ENCODE measurements at regions not wholly inside any gene's neighbourhood (a gene's known extent, or its start where the extent isn't known, plus 50 kb on each side); places are given as distances from the start of the nearest gene placed in this dataset.

GRCh38 chr13:40164133-40164532, 502.3 kb downstream of the FOXO1 start:
- no peaks in the 10 kb centered on the region for H3K9me3 ChIP-seq (ENCODE audit: control insufficient read depth, insufficient read depth, low read length)
- ChIA-PET CTCF (interaction anchor here (0.9 kb wide), 1 partner anchor 95 kb away, joined by 3 read pairs; no protein-coding TSS in a partner anchor), POLR2A (no interaction called here)
- no peak for TF ChIP-seq CTCF (IDR thresholded peaks at IDR 0.05; ENCODE audit: low read depth, low read length)
- H3K4me3 ChIP-seq (ENCODE audit: low read depth, low read length) = no peak overlapping the region
- no peak overlapping the region for H3K27ac ChIP-seq (ENCODE audit: low read depth, low read length)
- H3K27me3 ChIP-seq (ENCODE audit: control insufficient read depth, insufficient read depth, low read length) = peaks cover 2% of the 10 kb centered on the region
- DNase-seq (ENCODE audit: low read depth, low spot score) = no peak

GRCh38 chr13:40165316-40165932, 501.0 kb downstream of the FOXO1 start:
- Histone ChIP-seq H3K27me3 (ENCODE audit: control insufficient read depth, insufficient read depth, low read length) (peaks cover 2% of the 10 kb centered on the region), H3K4me3 (ENCODE audit: low read depth, low read length) (no peak overlapping the region), H3K9me3 (ENCODE audit: control insufficient read depth, insufficient read depth, low read length) (no peaks in the 10 kb centered on the region), H3K27ac (ENCODE audit: low read depth, low read length) (no peak overlapping the region)
- no peak for DNase-seq (ENCODE audit: low read depth, low spot score)
- ChIA-PET POLR2A (no interaction called here), CTCF (no interaction called here)
- no peak for TF ChIP-seq CTCF (IDR thresholded peaks at IDR 0.05; ENCODE audit: low read depth, low read length)

GRCh38 chr13:40167327-40167726, 499.1 kb downstream of the FOXO1 start:
- no peak for TF ChIP-seq CTCF (IDR thresholded peaks at IDR 0.05; ENCODE audit: low read depth, low read length)
- Histone ChIP-seq H3K27ac (ENCODE audit: low read depth, low read length) (no peak overlapping the region), H3K4me3 (ENCODE audit: low read depth, low read length) (no peak overlapping the region), H3K9me3 (ENCODE audit: control insufficient read depth, insufficient read depth, low read length) (no peaks in the 10 kb centered on the region; the same call in 1 of the 2 replicates), H3K27me3 (ENCODE audit: control insufficient read depth, insufficient read depth, low read length) (peaks cover 4% of the 10 kb centered on the region)
- ChIA-PET CTCF (no interaction called here), POLR2A (no interaction called here)
- DNase-seq (ENCODE audit: low read depth, low spot score) = no peak

GRCh38 chr13:40168425-40169166, 497.8 kb downstream of the FOXO1 start:
- Histone ChIP-seq H3K27ac (ENCODE audit: low read depth, low read length) (no peak overlapping the region), H3K4me3 (ENCODE audit: low read depth, low read length) (no peak overlapping the region), H3K27me3 (ENCODE audit: control insufficient read depth, insufficient read depth, low read length) (peaks cover 4% of the 10 kb centered on the region), H3K9me3 (ENCODE audit: control insufficient read depth, insufficient read depth, low read length) (no peaks in the 10 kb centered on the region; the same call in 1 of the 2 replicates)
- ChIA-PET CTCF (no interaction called here), POLR2A (no interaction called here)
- no peak for DNase-seq (ENCODE audit: low read depth, low spot score)
- no peak for TF ChIP-seq CTCF (IDR thresholded peaks at IDR 0.05; ENCODE audit: low read depth, low read length)

- H3K4me3 ChIP-seq (ENCODE audit: low read depth, low read length) = no peak overlapping the region
Measured at GRCh38 chr13:40169476-40169875, 497.0 kb downstream of the FOXO1 start.

More at GRCh38 chr13:40169476-40169875, 497.0 kb downstream of the FOXO1 start:
- ChIA-PET CTCF (no interaction called here), POLR2A (no interaction called here)
- Histone ChIP-seq H3K9me3 (ENCODE audit: control insufficient read depth, insufficient read depth, low read length) (no peaks in the 10 kb centered on the region; the same call in 1 of the 2 replicates), H3K27ac (ENCODE audit: low read depth, low read length) (no peak overlapping the region), H3K27me3 (ENCODE audit: control insufficient read depth, insufficient read depth, low read length) (peaks cover 4% of the 10 kb centered on the region)
- no peak for DNase-seq (ENCODE audit: low read depth, low spot score)
- no peak for TF ChIP-seq CTCF (IDR thresholded peaks at IDR 0.05; ENCODE audit: low read depth, low read length)

All from AG04450 (cell line).